Activated naive CD4-positive, alpha-beta T cell treated with anti-CD3 and anti-CD28 coated beads, Interleukin-2, amount 50 U/mL, for 72 hours (primary cell): ENCODE measurements at regions not wholly inside any gene's neighbourhood (a gene's known extent, or its start where the extent isn't known, plus 50 kb on each side); places are given as distances from the start of the nearest gene placed in this dataset.
"Not testable (repeated sequence)": the region's sequence is repeated elsewhere in the genome, so short reads cannot be mapped to it uniquely, and the experiment has no call there.

Experiments
- ATAC-seq, 2 donors: fragments of 150-1000 bp; cut with Tn5 transposase; 2 replicates each; pipeline ENCODE4 v1.10.0; 2021; ENCODE audit warnings: mild to moderate bottlenecking in 2 of 2, moderate library complexity in 2 of 2
- DNase-seq, 2 donors: peaks; one replicate each; pipeline ENCODE4 v3.0.0; 2021 to 2022; ENCODE audit warnings: low spot score in 2 of 2
- H3K27ac Mint-ChIP-seq, 2 donors: one replicate each; pipeline ENCODE4 v1.8.0; 2022; ENCODE audit warnings: mild to moderate bottlenecking in 2 of 2, mixed read lengths in 2 of 2
- H3K36me3 Mint-ChIP-seq, 2 donors: one replicate each; pipeline ENCODE4 v1.8.0; 2022; ENCODE audit warnings: mixed read lengths in 2 of 2
- H3K9me3 Mint-ChIP-seq, 2 donors: one replicate each; pipeline ENCODE4 v1.8.0; 2022; ENCODE audit warnings: mixed read lengths in 2 of 2

DNA sequence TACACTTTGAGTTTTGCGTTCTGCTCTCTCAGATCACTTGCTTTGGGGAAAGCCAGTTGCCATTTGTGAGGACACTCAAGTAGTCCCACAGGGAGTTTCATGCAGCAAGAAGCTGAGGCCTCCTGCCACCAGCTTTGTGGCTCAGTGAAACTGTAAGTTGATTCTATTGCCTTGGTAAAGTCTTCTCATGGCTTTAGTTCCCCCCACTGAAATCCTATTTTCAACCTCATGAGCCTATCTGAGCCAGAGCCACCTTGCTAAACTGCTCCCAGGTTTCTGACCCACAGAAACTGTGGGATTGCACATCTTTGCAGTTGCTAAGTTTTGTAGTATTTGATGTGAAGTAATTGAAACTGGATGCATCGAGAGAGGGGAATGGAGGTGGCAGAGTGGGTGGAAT is 85.4 kb upstream of the TOP3B start:
- ATAC-seq (no peak), DNase-seq (no peak)
- no peaks in the 10 kb centered on the region for H3K36me3 Mint-ChIP-seq
- no peak overlapping the region for H3K27ac Mint-ChIP-seq
- no peaks in the 10 kb centered on the region for H3K9me3 Mint-ChIP-seq

GRCh38 chr22:22067192-22067591 is 84.6 kb upstream of the TOP3B start:
- H3K27ac Mint-ChIP-seq: no peak overlapping the region
- no peaks in the 10 kb centered on the region for H3K36me3 Mint-ChIP-seq
- ATAC-seq (no peak), DNase-seq (no peak)
- H3K9me3 Mint-ChIP-seq: no peaks in the 10 kb centered on the region

GRCh38 chr22:22064580-22064979 is 82.0 kb upstream of the TOP3B start:
- no peak for ATAC-seq
- Mint-ChIP-seq H3K9me3 (no peaks in the 10 kb centered on the region), H3K27ac (no peak overlapping the region), H3K36me3 (no peaks in the 10 kb centered on the region)
- DNase-seq: no peak

- H3K36me3 Mint-ChIP-seq: no peaks in the 10 kb centered on the region
- no peaks in the 10 kb centered on the region for H3K9me3 Mint-ChIP-seq
Measured at GRCh38 chr22:22062306-22062793, 79.8 kb upstream of the TOP3B start.

GRCh38 chr22:22061085-22062077 is 78.8 kb upstream of the TOP3B start:
- H3K27ac Mint-ChIP-seq: no peak overlapping the region
- peak in 1 of 2 donors; percentile 20 for ATAC-seq
- H3K36me3 Mint-ChIP-seq: peaks cover 0 to 3% of the 10 kb centered on the region in 2 donors
- no peaks in the 10 kb centered on the region for H3K9me3 Mint-ChIP-seq
- DNase-seq: no peak

More at GRCh38 chr22:22062306-22062793, 79.8 kb upstream of the TOP3B start:
- no peak for ATAC-seq
- H3K27ac Mint-ChIP-seq: no peak overlapping the region
- no peak for DNase-seq

DNA sequence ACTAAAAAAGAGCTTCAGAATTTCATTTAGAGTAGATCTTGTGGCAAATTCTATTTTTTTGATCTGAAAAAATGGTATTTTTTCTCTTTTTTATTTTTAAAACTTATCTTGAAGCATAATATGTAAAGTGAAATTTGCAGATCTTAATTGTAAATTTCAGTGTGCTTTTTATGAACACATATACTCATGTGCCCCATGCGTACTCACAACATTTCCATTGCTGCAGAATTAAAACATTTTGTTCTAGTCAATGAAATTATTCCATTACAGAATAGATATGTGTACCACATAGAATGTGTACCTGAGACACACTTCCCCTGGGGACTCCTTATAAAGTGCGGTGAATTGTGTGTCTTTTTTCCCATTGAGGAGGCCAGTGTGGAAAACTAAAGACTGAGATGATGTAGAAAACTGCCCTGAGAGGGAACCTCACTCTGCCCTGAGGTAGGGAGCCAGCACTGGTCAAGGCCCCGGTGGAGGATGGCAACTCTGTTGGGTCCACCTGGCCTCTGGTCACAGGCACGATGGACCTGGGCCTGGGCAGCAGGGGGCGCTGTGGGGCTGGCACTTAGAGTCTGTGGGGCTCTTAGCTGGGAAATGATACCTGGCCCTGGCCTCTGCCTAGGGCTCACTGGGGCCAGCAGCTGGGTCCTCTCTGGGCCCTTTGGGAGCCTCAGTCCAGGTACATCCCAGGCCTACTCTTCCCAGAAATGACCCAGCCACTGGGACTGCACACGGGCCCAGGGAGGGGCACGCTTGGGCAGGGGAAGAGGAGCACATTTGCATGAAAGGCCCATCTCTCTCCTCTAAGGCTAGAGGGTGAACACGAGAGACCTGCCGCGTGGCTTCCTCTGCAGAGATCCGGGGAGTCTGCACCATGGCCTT is 77.9 kb upstream of the TOP3B start:
- Mint-ChIP-seq H3K36me3 (peaks cover 0 to 6% of the 10 kb centered on the region in 2 donors), H3K9me3 (no peaks in the 10 kb centered on the region), H3K27ac (no peak overlapping the region)
- ATAC-seq (peak; percentile 71 to 92), DNase-seq (peak in 1 of 2 donors; percentile 85)

DNA sequence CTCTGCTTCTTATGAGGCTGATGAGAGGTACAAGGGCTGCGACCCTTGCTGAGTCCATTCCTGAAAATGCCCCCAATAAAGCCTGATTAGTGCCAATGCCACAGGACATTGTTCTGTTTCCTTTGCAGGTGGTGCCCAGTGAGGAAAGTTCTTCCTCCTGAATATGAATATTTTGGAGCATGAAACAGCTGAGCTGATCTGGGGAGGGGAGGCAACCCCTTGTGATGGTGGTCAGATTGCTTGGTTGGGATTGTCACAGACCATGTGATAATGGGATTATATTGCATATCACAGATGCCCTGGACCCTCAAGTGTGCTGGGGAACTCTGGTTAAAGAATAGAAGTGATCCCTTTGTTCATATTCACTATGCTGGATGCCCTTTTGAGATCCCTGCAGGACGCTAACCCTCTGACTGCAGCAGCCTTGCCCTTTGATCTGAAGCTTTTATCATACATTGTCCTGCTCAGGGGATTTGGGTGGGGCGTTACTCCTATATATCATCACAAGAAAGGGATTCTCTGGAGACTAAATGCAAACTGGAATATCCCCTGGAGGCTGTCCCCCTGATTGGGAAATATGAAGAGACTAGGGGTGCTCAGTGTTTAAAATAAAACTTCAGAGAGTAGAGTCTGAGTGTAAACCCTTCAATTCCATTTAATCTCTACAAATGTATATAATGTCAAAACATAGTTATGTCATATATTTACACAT is 76.9 kb upstream of the TOP3B start:
- Mint-ChIP-seq H3K27ac (no peak overlapping the region), H3K9me3 (no peaks in the 10 kb centered on the region), H3K36me3 (peaks cover 0 to 6% of the 10 kb centered on the region in 2 donors)
- DNase-seq: no peak
- no peak for ATAC-seq

DNA sequence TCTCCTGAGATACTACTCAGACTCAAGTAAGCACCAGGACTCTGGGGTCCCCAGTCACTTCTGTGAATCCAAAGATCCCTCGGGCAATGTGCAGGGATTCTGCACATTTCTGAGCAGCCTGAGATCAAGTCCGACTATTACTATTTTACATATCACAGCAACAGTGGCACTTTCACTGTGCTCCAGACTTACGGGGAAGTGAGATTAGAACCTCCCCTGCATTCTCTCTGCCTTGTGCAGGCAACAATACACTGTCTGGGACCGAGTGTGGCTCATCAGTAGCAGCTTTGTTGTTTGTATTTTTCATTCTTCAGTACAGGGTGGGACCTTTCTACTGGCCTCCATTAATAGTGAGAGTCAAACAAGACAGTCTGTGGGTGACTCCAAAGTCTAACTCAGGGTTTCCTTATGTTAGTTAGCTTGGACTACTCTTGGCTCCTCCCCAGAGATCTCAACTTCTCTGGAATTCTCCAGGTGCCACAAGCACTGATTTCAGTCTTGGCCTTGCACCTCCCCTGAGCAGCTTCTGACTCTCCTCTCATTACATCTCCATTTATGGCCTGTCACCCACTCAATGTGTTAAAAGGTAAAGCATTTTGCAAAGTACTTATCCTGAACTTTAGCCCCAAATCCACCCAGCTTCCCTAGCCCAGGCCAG is 76.2 kb upstream of the TOP3B start:
- H3K27ac Mint-ChIP-seq: peak overlapping the region in 1 of 2 donors; percentile 69
- no peaks in the 10 kb centered on the region for H3K9me3 Mint-ChIP-seq
- ATAC-seq (no peak), DNase-seq (no peak)
- H3K36me3 Mint-ChIP-seq: peaks cover 0 to 6% of the 10 kb centered on the region in 2 donors

DNA sequence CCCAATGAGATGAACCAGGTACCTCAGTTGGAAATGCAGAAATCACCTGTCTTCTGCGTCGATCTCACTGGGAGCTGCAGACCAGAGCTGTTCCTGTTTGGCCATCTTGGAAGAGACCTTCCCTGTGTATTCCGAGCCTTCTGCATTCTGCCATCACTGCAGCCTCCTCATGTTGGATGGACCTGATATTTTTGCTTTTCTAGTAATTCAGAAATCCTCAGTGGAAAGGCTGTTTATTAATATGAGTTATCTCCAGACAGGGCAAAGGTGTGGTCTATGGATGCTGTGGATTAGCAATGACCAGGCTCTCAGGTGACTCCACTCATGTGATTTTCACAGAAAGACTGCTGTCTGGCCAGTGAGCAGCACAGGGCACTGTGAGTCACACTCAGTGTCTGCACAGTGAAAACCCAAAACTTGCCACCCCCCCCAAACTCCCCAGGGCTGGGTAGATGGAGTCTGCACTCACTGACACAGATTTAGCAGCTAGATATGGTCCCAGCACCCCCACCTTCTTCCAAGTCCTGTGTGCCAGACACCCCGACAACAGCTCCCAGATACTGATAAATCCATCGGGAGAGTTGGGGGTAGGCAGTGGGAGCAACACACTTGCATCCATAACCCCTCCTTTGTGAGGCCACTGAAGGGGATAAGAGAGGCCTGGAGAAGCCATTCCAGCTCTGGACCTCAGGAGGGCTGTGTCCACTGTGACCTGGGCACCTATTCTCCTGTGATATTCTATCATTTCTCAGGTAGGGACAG is 75.2 kb upstream of the TOP3B start:
- DNase-seq (no peak), ATAC-seq (no peak)
- Mint-ChIP-seq H3K9me3 (no peaks in the 10 kb centered on the region), H3K27ac (no peak overlapping the region), H3K36me3 (peaks cover 0 to 6% of the 10 kb centered on the region in 2 donors)

DNA sequence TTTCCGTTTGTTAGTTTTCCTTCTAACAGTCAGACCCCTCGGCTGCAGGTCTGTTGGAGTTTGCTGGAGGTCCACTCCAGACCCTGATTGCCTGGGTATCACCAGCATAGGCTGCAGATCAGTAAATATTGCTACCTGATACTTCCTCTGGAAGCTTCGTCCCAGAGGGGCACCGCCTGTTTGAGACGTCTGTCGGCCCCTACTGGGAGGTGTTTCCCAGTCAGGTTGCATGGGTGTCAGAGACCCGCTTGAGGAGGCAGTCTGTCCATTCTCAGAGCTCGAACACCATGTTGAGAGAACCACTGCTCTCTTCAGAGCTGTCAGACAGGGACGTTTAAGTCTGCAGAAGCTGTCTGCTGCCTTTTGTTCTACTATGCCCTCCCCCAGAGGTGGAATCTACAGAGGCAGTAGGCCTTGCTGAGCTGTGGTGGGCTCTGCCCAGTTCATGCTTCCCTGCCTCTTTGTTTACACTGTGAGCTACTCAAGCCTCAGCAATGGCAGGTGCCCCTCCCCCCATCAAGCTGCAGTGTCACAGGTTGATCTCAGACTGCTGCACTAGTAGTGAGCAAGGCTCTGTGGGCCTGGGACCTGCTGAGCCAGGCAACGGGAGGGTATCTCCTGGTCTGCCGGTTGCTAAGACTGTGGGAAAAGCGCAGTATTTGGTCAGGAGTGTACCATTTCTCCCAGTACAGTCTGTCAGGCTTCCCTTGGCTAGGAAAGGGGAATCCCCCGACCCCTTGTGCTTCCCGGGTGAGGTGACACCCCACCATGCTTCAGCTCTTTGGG is 74.4 kb upstream of the TOP3B start:
- DNase-seq, H3K36me3 Mint-ChIP-seq, ATAC-seq, H3K9me3 Mint-ChIP-seq, H3K27ac Mint-ChIP-seq: not testable (repeated sequence)

DNA sequence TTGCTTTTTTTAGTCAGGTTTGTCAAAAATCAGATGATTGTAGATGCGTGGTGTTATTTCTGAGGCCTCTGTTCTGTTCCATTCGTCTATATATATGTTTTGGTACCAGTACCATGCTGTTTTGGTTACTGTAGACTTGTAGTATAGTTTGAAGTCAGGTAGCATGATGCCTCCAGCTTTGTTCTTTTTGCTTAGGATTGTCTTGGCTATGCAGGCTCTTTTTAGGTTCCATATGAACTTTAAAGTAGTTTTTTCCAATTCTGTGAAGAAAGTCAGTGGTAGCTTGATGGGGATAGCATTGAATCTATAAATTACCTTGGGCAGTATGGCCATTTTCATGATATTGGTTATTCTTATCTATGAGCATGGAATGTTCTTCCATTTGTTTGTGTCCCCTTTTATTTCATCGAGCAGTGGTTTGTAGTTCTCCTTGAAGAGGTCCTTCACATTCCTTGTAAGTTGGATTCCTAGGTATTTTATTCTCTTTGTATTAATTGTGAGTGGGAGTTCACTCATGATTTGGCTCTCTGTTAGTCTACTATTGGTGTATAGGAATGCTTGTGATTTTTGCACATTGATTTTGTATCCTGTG is 70.1 kb upstream of the TOP3B start:
- DNase-seq, H3K9me3 Mint-ChIP-seq, ATAC-seq, H3K27ac Mint-ChIP-seq, H3K36me3 Mint-ChIP-seq: not testable (repeated sequence)

DNA sequence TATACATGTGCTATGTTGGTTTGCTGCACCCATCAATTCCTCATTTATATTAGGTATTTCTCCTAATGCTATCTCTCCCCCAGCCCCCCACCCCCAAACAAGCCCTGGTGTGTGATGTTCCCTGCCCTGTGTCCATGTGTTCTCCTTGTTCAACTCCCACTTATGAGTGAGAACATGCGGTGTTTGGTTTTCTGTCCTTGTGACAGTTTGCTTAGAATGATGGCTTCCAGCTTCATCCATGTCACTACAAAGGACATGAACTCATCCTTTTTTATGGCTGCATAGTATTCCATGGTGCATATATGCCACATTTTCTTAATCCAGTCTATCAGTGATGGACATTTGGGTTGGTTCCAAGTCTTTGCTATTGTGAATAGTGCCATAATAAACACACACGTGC is 68.4 kb upstream of the TOP3B start:
- ATAC-seq, DNase-seq, H3K9me3 Mint-ChIP-seq, H3K27ac Mint-ChIP-seq, H3K36me3 Mint-ChIP-seq: not testable (repeated sequence)

GRCh38 chr22:22050141-22050775 is 67.7 kb upstream of the TOP3B start:
- H3K36me3 Mint-ChIP-seq: no peaks in the 10 kb centered on the region
- ATAC-seq (no peak), DNase-seq (no peak)
- no peak overlapping the region for H3K27ac Mint-ChIP-seq
- H3K9me3 Mint-ChIP-seq: no peaks in the 10 kb centered on the region

GRCh38 chr22:22049684-22050083 is 67.1 kb upstream of the TOP3B start:
- no peak for DNase-seq
- Mint-ChIP-seq H3K9me3 (no peaks in the 10 kb centered on the region), H3K36me3 (no peaks in the 10 kb centered on the region), H3K27ac (no peak overlapping the region)
- ATAC-seq: no peak
